H1 (cell line): ENCODE measurements at regions not wholly inside any gene's neighbourhood (a gene's known extent, or its start where the extent isn't known, plus 50 kb on each side); places are given as distances from the start of the nearest gene placed in this dataset.

Experiments
- CTCF ChIA-PET: fragments of 300-600 bp; sonication (Branson Sonifier 250); formaldehyde crosslinking; loops from one replicate; lab custom pipeline; 2021; ENCODE audit not compliant: partially characterized antibody; lab: Charles Lee
- POLR2A ChIA-PET: fragments of 300-600 bp; sonication (Branson Sonifier 250); formaldehyde crosslinking; loops from one replicate; lab custom pipeline; 2021; ENCODE audit warnings: inconsistent platforms; ENCODE audit not compliant: partially characterized antibody; lab: Charles Lee
- DNase-seq, 2 experiments: peaks; one replicate each; pipeline versions ENCODE4 v3.0.0 to v3.0.0-alpha.2; 2010 to 2022; ENCODE audit warnings: low spot score in 2 of 2, low read depth in 1 of 2, mixed read lengths in 1 of 2
- FAIRE-seq: peaks from 2 replicates; lab custom pipeline; 2011; peaks lifted over from hg19 to GRCh38; lab: Jason Lieb, UNC
- H2AFZ ChIP-seq: 2 replicates; pipeline ENCODE4 v1.8.1; 2012; ENCODE audit warnings: low read length, inconsistent platforms
- H2AK5ac ChIP-seq: 2 replicates; pipeline ENCODE4 v1.6.1; 2013; ENCODE audit warnings: low read depth, low read length
- H2BK120ac ChIP-seq: replicated peaks from 2 replicates; pipeline ENCODE3; 2013; ENCODE audit warnings: low read depth, low read length, inconsistent platforms
- H2BK12ac ChIP-seq: 2 replicates; pipeline ENCODE4 v1.6.1; 2013; ENCODE audit warnings: low read depth, low read length
- H2BK15ac ChIP-seq: 2 replicates; pipeline ENCODE4 v1.6.1; 2013; ENCODE audit warnings: low read length
- H2BK20ac ChIP-seq: 2 replicates; pipeline ENCODE4 v1.6.1; 2013; ENCODE audit warnings: low read length
- H2BK5ac ChIP-seq: 2 replicates; pipeline ENCODE4 v1.6.1; 2013; ENCODE audit warnings: low read depth, low read length
- H3K14ac ChIP-seq: 2 replicates; pipeline ENCODE4 v1.6.1; 2013; ENCODE audit warnings: inconsistent platforms; ENCODE audit not compliant: insufficient read length
- H3K18ac ChIP-seq: 2 replicates; pipeline ENCODE4 v1.6.1; 2013; ENCODE audit warnings: low read length; ENCODE audit errors: extremely low read depth
- H3K23ac ChIP-seq: 2 replicates; pipeline ENCODE4 v1.6.1; 2013; ENCODE audit warnings: inconsistent platforms; ENCODE audit not compliant: insufficient read length
- H3K23me2 ChIP-seq: 2 replicates; pipeline ENCODE4 v1.6.1; 2013; ENCODE audit warnings: low read depth, low read length
- H3K27ac ChIP-seq: 2 replicates; pipeline ENCODE4 v1.6.1; 2011; ENCODE audit warnings: low read depth, low read length, inconsistent platforms
- H3K27me3 ChIP-seq, 4 experiments: replicated peaks in 1 of 4; 1 replicate in 1 of 4; 2 replicates in 3 of 4; pipeline versions ENCODE4 v1.6.1 to v1.8.1; 2011 to 2013; ENCODE audit warnings: low read length in 3 of 4, mild to moderate bottlenecking in 3 of 4, inconsistent platforms in 2 of 4, mixed read lengths in 2 of 4, moderate library complexity in 1 of 4; ENCODE audit not compliant: control insufficient read depth in 3 of 4, insufficient read depth in 3 of 4; ENCODE audit errors: extremely low read depth in 1 of 4
- H3K36me3 ChIP-seq, 4 experiments: 2 replicates each; pipeline versions ENCODE4 v1.6.1 to v1.8.1; 2011 to 2013; ENCODE audit warnings: mild to moderate bottlenecking in 4 of 4, low read length in 3 of 4, moderate library complexity in 2 of 4, control low read depth in 1 of 4, inconsistent platforms in 1 of 4; ENCODE audit not compliant: insufficient read depth in 4 of 4, control insufficient read depth in 2 of 4
- H3K4ac ChIP-seq: replicated peaks from 2 replicates; pipeline ENCODE3; 2013; ENCODE audit warnings: low read length, low read depth, mixed read lengths, inconsistent platforms; ENCODE audit not compliant: insufficient read length
- H3K4me1 ChIP-seq, 4 experiments: replicated peaks in 1 of 4; 1 replicate in 1 of 4; 2 replicates in 3 of 4; pipeline versions ENCODE4 v1.6.1 to v1.8.1; 2011 to 2013; ENCODE audit warnings: low read length in 3 of 4, inconsistent platforms in 2 of 4, mixed read lengths in 1 of 4; ENCODE audit not compliant: insufficient read depth in 4 of 4, control insufficient read depth in 3 of 4
- H3K4me2 ChIP-seq, 2 experiments: 2 replicates each; pipeline versions ENCODE4 v1.6.1 to v1.8.1; 2011 to 2013; ENCODE audit warnings: low read depth in 2 of 2, low read length in 2 of 2, control low read depth in 1 of 2, inconsistent platforms in 1 of 2, mild to moderate bottlenecking in 1 of 2; ENCODE audit not compliant: insufficient read depth in 1 of 2
- H3K4me3 ChIP-seq, 4 experiments: fragments of 200-600, 300-600 bp in 1 of 4; sonication (generic), shearing (Covaris generic), sonication (Bioruptor Twin) in 1 of 4; 2 replicates each; pipeline versions ENCODE4 v1.5.1 to v1.8.1; 2011 to 2016; ENCODE audit warnings: low read length in 4 of 4, low read depth in 3 of 4, control low read depth in 2 of 4, inconsistent platforms in 2 of 4, mild to moderate bottlenecking in 2 of 4, mixed read lengths in 1 of 4, moderate library complexity in 1 of 4; ENCODE audit not compliant: insufficient read depth in 2 of 4; ENCODE audit errors: extremely low read depth in 1 of 4
- H3K56ac ChIP-seq: replicated peaks from 2 replicates; pipeline ENCODE3; 2013; ENCODE audit warnings: low read depth, mild to moderate bottlenecking, mixed read lengths, low read length, inconsistent platforms; ENCODE audit not compliant: insufficient read length
- H3K79me1 ChIP-seq: 2 replicates; pipeline ENCODE4 v1.6.1; 2013; ENCODE audit warnings: low read depth, low read length, control low read depth
- H3K79me2 ChIP-seq, 2 experiments: 2 replicates each; pipeline versions ENCODE4 v1.6.1 to v1.8.1; 2012 to 2013; ENCODE audit warnings: low read length in 2 of 2, mild to moderate bottlenecking in 2 of 2, inconsistent platforms in 1 of 2; ENCODE audit not compliant: insufficient read depth in 2 of 2, control insufficient read depth in 1 of 2
- H3K9ac ChIP-seq, 4 experiments: replicated peaks in 1 of 4; 1 replicate in 1 of 4; 2 replicates in 3 of 4; pipeline versions ENCODE4 v1.6.1 to v1.8.1; 2011 to 2013; ENCODE audit warnings: low read depth in 3 of 4, low read length in 3 of 4, control low read depth in 2 of 4, mild to moderate bottlenecking in 2 of 4, moderate library complexity in 2 of 4, inconsistent platforms in 1 of 4; ENCODE audit errors: extremely low read depth in 1 of 4
- H3K9me3 ChIP-seq, 2 experiments: 2 replicates each; pipeline versions ENCODE4 v1.6.1 to v1.8.1; 2012 to 2013; ENCODE audit warnings: mild to moderate bottlenecking in 2 of 2, moderate library complexity in 2 of 2, control low read depth in 1 of 2, inconsistent platforms in 1 of 2, low read depth in 1 of 2, low read length in 1 of 2, mixed read lengths in 1 of 2; ENCODE audit not compliant: insufficient read depth in 2 of 2
- H4K20me1 ChIP-seq, 2 experiments: replicated peaks in 1 of 2; 2 replicates each; pipeline versions ENCODE3 to v1.8.1; 2011 to 2013; ENCODE audit warnings: inconsistent platforms in 2 of 2, low read length in 2 of 2, mild to moderate bottlenecking in 1 of 2; ENCODE audit not compliant: insufficient read depth in 2 of 2, control insufficient read depth in 1 of 2
- H4K5ac ChIP-seq: 2 replicates; pipeline ENCODE4 v1.6.1; 2013; ENCODE audit warnings: low read length, low read depth, mixed read lengths, inconsistent platforms; ENCODE audit not compliant: insufficient read length
- H4K8ac ChIP-seq: 2 replicates; pipeline ENCODE4 v1.8.0; 2013; ENCODE audit warnings: mild to moderate bottlenecking, moderate library complexity, low read length, inconsistent platforms; ENCODE audit not compliant: insufficient read depth; ENCODE audit errors: extremely low read depth
- H4K91ac ChIP-seq: replicated peaks from 2 replicates; pipeline ENCODE3; 2013; ENCODE audit warnings: low read length, mixed read lengths, inconsistent platforms; ENCODE audit not compliant: insufficient read length
- ASH2L ChIP-seq: fragments of 200-600, 300-600 bp; sonication (generic); IDR thresholded peaks from one replicate; pipeline ENCODE4 v1.7.1; 2017; ENCODE audit warnings: low read length
- BCL11A ChIP-seq, 2 experiments: IDR thresholded peaks; one replicate each; pipeline ENCODE4 v1.6.1; 2011; ENCODE audit warnings: low read depth in 2 of 2, low read length in 2 of 2, mild to moderate bottlenecking in 2 of 2
- EP300 ChIP-seq, 2 experiments: IDR thresholded peaks; 1 replicate in 1 of 2; 2 replicates in 1 of 2; pipeline ENCODE4 v1.6.1; 2011 to 2012; ENCODE audit warnings: low read depth in 2 of 2, low read length in 2 of 2, mild to moderate bottlenecking in 2 of 2, borderline replicate concordance in 1 of 2, inconsistent platforms in 1 of 2, moderate library complexity in 1 of 2
- GTF2F1 ChIP-seq: IDR thresholded peaks from 2 replicates; pipeline ENCODE4 v1.6.1; 2012; ENCODE audit warnings: low read depth, low read length, improper control_type of control experiment, borderline replicate concordance
- HDAC6 ChIP-seq: IDR thresholded peaks from one replicate; pipeline ENCODE4 v1.7.1; 2012; ENCODE audit warnings: low read depth, mild to moderate bottlenecking, inconsistent platforms, low read length, moderate library complexity
- JUN ChIP-seq: IDR thresholded peaks from 2 replicates; pipeline ENCODE4 v1.6.1; 2011; ENCODE audit warnings: low read depth, mild to moderate bottlenecking, improper control_type of control experiment, low read length
- JUND ChIP-seq: IDR thresholded peaks from 2 replicates; pipeline ENCODE4 v1.6.1; 2011; ENCODE audit warnings: mild to moderate bottlenecking, improper control_type of control experiment, low read length
- KDM4A ChIP-seq: IDR thresholded peaks from one replicate; pipeline ENCODE4 v1.7.1; 2012; ENCODE audit warnings: low read depth, mild to moderate bottlenecking, moderate library complexity, low read length, inconsistent platforms; ENCODE audit not compliant: severe bottlenecking
- NRF1 ChIP-seq: IDR thresholded peaks from 2 replicates; pipeline ENCODE4 v1.6.1; 2011; ENCODE audit warnings: mild to moderate bottlenecking, low read depth, low read length, improper control_type of control experiment
- RBBP5 ChIP-seq: IDR thresholded peaks from 2 replicates; pipeline ENCODE4 v1.7.1; 2012; ENCODE audit warnings: low read depth, mild to moderate bottlenecking, inconsistent platforms, low read length, moderate library complexity, borderline replicate concordance
- RNF2 ChIP-seq: fragments of 200-900, 300-1000 bp; sonication (generic); IDR thresholded peaks from 2 replicates; pipeline ENCODE4 v1.7.1; 2016; ENCODE audit warnings: borderline replicate concordance, low read depth, mild to moderate bottlenecking, antibody characterized with exemption, low read length; ENCODE audit not compliant: poor library complexity, severe bottlenecking; ENCODE audit errors: missing control alignments
- SRF ChIP-seq: IDR thresholded peaks from 2 replicates; pipeline ENCODE4 v1.6.1; 2011; ENCODE audit warnings: mild to moderate bottlenecking, low read depth, low read length, moderate library complexity
- ZNF274 ChIP-seq: IDR thresholded peaks from 2 replicates; pipeline ENCODE4 v1.7.0; 2012; ENCODE audit warnings: low read length, borderline replicate concordance; ENCODE audit errors: extremely low read depth
- WGBS, 2 experiments: shearing (Covaris generic) in 1 of 2; methylation state at CpG; one replicate each; pipeline versions ENCODE4 v1.1.6 to v1.1.7; 2013 to 2015; ENCODE audit warnings: low lambda C conversion rate in 2 of 2, mixed read lengths in 2 of 2, inconsistent platforms in 1 of 2, low coverage in 1 of 2, missing lambda C conversion rate in 1 of 2; ENCODE audit not compliant: insufficient replicate concordance in 2 of 2, insufficient coverage in 1 of 2, insufficient read length in 1 of 2; ENCODE audit errors: extremely low coverage in 1 of 2, missing lambda C conversion rate in 1 of 2; 5-methylcytosine and 5-hydroxymethylcytosine counted together

GRCh38 chr7:120041798-120042197 lies 231.2 kb upstream of the KCND2 start (continued):
- no peak for TF ChIP-seq JUN

GRCh38 chr7:120043250-120043649 lies 229.7 kb upstream of the KCND2 start:
- no peak overlapping the region for H3K4ac ChIP-seq
- no peak overlapping the region for H4K91ac ChIP-seq
- ChIA-PET POLR2A (no interaction called here), CTCF (no interaction called here)
- no peaks in the 10 kb centered on the region for H3K27me3 ChIP-seq
- H4K8ac ChIP-seq = no peak overlapping the region
- 84% methylated on average over 2 of the region's 2 CpGs; no CpG with 5 or more reads in 1 of the 2 experiments for WGBS, 2 experiments
- no peak overlapping the region for H3K4me3 ChIP-seq
- no peak overlapping the region for H3K23ac ChIP-seq
- no peak overlapping the region for H2BK20ac ChIP-seq
- peaks cover 0 to 4% (median 0%) of the 10 kb centered on the region in 4 experiments; a peak in 2 of 7 replicates for H3K4me1 ChIP-seq
- no peaks in the 10 kb centered on the region for H3K23me2 ChIP-seq
- no peak overlapping the region for H3K9ac ChIP-seq
- no peak overlapping the region for H2AK5ac ChIP-seq
- H3K79me1 ChIP-seq = no peaks in the 10 kb centered on the region
- no peak for DNase-seq
- no peak overlapping the region for H2BK15ac ChIP-seq
- no peak overlapping the region for H3K27ac ChIP-seq
- no peak for FAIRE-seq
- no peak overlapping the region for H3K14ac ChIP-seq
- no peak overlapping the region for H3K4me2 ChIP-seq
- no peak overlapping the region for H2AFZ ChIP-seq
- no peak overlapping the region for H2BK12ac ChIP-seq
- H3K79me2 ChIP-seq = no peaks in the 10 kb centered on the region
- H2BK120ac ChIP-seq = no peak overlapping the region
- peaks cover 3 to 7% of the 10 kb centered on the region in 2 experiments; a peak in 1 of 4 replicates for H3K9me3 ChIP-seq
- H2BK5ac ChIP-seq = no peak overlapping the region
- H4K5ac ChIP-seq = no peak overlapping the region
- H3K18ac ChIP-seq = no peak overlapping the region
- H3K36me3 ChIP-seq = no peaks in the 10 kb centered on the region
- no peak overlapping the region for H3K56ac ChIP-seq
- no peaks in the 10 kb centered on the region for H4K20me1 ChIP-seq
- TF ChIP-seq RBBP5 (no peak), SRF (no peak), ZNF274 (no peak), RNF2 (no peak), BCL11A (IDR thresholded peaks at IDR 0.05; ENCODE audit: low read depth in 2 of 2, low read length in 2 of 2) (no peak), JUND (no peak), HDAC6 (no peak), NRF1 (no peak), ASH2L (no peak), EP300 (IDR thresholded peaks at IDR 0.05; ENCODE audit: borderline replicate concordance in 1 of 2, low read depth in 2 of 2, low read length in 2 of 2) (no peak), GTF2F1 (no peak), KDM4A (no peak)
